Thoracic aorta (tissue), 2 donors: ENCODE measurements at regions not wholly inside any gene's neighbourhood (a gene's known extent, or its start where the extent isn't known, plus 50 kb on each side); places are given as distances from the start of the nearest gene placed in this dataset.

Experiments used
- ATAC-seq: fragments of 150-250 bp; one replicate; pipeline ENCODE4 v1.8.0; 2017; ENCODE audit warnings: low read depth; ENCODE audit not compliant: insufficient number of reproducible peaks, low FRiP score
- DNase-seq: peaks from one replicate; pipeline ENCODE4 v3.0.0-alpha.2; 2020; ENCODE audit warnings: low spot score
- H3K27ac ChIP-seq, 2 donors: fragments of 200-600 bp; sonication (generic); 1 replicate in 1 of 2; 2 replicates in 1 of 2; pipeline ENCODE4 v1.5.1; 2016; ENCODE audit warnings: mild to moderate bottlenecking in 2 of 2, moderate library complexity in 2 of 2
- H3K27me3 ChIP-seq: fragments of 200-600 bp; sonication (generic); replicated peaks from 2 replicates; pipeline ENCODE4 v1.6.0; 2016; ENCODE audit warnings: mild to moderate bottlenecking; ENCODE audit not compliant: insufficient read depth
- H3K36me3 ChIP-seq: fragments of 200-600 bp; sonication (generic); one replicate; pipeline ENCODE4 v1.5.1; 2016
- H3K4me1 ChIP-seq, 2 donors: fragments of 200-600 bp; sonication (generic); 1 replicate in 1 of 2; 2 replicates in 1 of 2; pipeline versions ENCODE4 v1.5.1 to v1.6.0; 2016; ENCODE audit warnings: low read depth in 2 of 2, mild to moderate bottlenecking in 1 of 2; ENCODE audit not compliant: control insufficient read depth in 1 of 2
- H3K4me3 ChIP-seq: fragments of 200-600 bp; sonication (generic); 2 replicates; pipeline ENCODE4 v1.5.1; 2016; ENCODE audit warnings: mild to moderate bottlenecking
- H3K9me3 ChIP-seq: fragments of 200-600 bp; sonication (generic); 2 replicates; pipeline ENCODE4 v1.5.1; 2016
- TF ChIP-seq, protein P1 (sequence below): fragments of 200-600 bp; sonication (generic); IDR thresholded peaks from one replicate; pipeline ENCODE4 v1.5.1; 2019; ENCODE audit warnings: antibody characterized with exemption

DNA sequence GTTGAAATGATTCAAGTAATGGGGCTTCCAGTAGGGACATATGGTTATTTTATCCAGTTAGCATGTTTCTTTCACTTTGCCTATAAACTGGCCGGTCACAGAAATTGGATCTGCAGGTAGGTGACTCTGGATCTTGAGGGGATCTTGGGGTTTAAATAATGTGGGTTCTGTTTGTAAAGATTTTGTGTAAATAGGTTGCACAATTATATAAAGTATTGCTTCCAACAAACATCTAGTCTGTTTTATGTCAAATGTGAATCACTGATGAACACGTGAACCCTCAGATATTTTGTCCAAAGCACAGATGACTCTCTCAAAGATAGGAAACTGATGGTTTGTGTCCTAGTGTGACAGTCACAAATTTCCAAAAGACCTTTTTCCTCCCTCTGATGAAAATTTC, 98.4 kb downstream of the ZIC5 start:
- DNase-seq, result no peak
- Histone ChIP-seq H3K27ac (no peak overlapping the region), H3K4me1 (no peaks in the 10 kb centered on the region), H3K4me3 (no peak overlapping the region), H3K27me3 (no peaks in the 10 kb centered on the region), H3K9me3 (no peaks in the 10 kb centered on the region), H3K36me3 (no peaks in the 10 kb centered on the region)
- TF ChIP-seq, protein P1, sequence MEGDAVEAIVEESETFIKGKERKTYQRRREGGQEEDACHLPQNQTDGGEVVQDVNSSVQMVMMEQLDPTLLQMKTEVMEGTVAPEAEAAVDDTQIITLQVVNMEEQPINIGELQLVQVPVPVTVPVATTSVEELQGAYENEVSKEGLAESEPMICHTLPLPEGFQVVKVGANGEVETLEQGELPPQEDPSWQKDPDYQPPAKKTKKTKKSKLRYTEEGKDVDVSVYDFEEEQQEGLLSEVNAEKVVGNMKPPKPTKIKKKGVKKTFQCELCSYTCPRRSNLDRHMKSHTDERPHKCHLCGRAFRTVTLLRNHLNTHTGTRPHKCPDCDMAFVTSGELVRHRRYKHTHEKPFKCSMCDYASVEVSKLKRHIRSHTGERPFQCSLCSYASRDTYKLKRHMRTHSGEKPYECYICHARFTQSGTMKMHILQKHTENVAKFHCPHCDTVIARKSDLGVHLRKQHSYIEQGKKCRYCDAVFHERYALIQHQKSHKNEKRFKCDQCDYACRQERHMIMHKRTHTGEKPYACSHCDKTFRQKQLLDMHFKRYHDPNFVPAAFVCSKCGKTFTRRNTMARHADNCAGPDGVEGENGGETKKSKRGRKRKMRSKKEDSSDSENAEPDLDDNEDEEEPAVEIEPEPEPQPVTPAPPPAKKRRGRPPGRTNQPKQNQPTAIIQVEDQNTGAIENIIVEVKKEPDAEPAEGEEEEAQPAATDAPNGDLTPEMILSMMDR, result no peak
- no peak for ATAC-seq

GRCh38 chr13:99871249-99871898, 100.2 kb downstream of the ZIC5 start:
- TF ChIP-seq, protein P1, result no peak
- DNase-seq (no peak), ATAC-seq (no peak)
- Histone ChIP-seq H3K4me1 (no peaks in the 10 kb centered on the region), H3K36me3 (no peaks in the 10 kb centered on the region), H3K4me3 (no peak overlapping the region), H3K9me3 (no peaks in the 10 kb centered on the region), H3K27ac (no peak overlapping the region), H3K27me3 (no peaks in the 10 kb centered on the region)

DNA sequence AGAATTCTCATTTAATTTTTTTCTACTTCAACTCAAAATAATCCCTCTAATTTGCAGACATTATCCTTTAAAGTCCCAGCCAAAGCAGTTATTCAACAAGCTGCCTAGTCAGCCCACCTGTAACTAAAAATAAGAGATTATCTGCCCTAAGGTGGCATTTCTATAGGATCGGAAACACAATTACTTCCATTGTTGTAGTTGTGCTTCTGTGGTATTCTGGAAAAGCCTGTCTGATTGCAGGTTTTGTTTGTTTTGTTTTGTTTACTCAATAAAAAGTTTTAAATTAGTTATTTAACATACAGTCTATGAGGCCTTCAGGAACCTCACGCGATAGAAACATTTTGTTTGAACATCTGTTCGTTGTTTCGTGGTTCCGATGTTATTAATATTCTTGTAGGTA, 101.0 kb downstream of the ZIC5 start:
- no peak for DNase-seq
- no peaks in the 10 kb centered on the region for H3K9me3 ChIP-seq
- H3K27me3 ChIP-seq, result no peaks in the 10 kb centered on the region
- H3K36me3 ChIP-seq, result no peaks in the 10 kb centered on the region
- H3K4me3 ChIP-seq, result no peak overlapping the region
- H3K4me1 ChIP-seq, result no peaks in the 10 kb centered on the region
- TF ChIP-seq, protein P1, result no peak
- H3K27ac ChIP-seq, result no peak overlapping the region
- no peak for ATAC-seq

- TF ChIP-seq, protein P1, result no peak
- Histone ChIP-seq H3K36me3 (no peaks in the 10 kb centered on the region), H3K27ac (no peak overlapping the region), H3K4me1 (no peaks in the 10 kb centered on the region), H3K4me3 (no peak overlapping the region), H3K27me3 (no peaks in the 10 kb centered on the region), H3K9me3 (no peaks in the 10 kb centered on the region)
- DNase-seq, result no peak
- ATAC-seq, result no peak
Observed at GRCh38 chr13:99869830-99870229, 101.7 kb downstream of the ZIC5 start.

DNA sequence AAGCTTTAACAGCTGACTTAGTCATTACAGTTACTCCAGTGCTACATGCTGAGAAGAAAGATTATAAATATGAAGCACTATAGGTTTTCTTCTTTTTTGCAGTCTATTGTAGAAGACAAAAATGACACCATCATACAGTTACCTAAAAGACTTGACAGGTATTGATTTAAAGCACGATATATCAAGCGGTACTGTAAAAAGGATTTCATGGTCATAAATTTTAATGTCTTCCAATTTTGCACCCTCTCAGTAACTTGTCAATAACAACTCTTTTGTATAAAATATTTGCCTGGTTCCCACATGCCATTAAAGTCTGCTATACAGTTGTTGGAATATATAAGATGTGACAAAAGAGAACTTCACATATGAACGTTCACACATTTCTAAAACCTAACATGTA, 102.8 kb downstream of the ZIC5 start:
- Histone ChIP-seq H3K4me3 (no peak overlapping the region), H3K27ac (no peak overlapping the region), H3K36me3 (no peaks in the 10 kb centered on the region), H3K9me3 (no peaks in the 10 kb centered on the region), H3K27me3 (no peaks in the 10 kb centered on the region), H3K4me1 (no peaks in the 10 kb centered on the region)
- DNase-seq (no peak), ATAC-seq (no peak)
- TF ChIP-seq, protein P1, result no peak
